Neural progenitor cell (in vitro differentiated cells): ENCODE measurements at regions not wholly inside any gene's neighbourhood (a gene's known extent, or its start where the extent isn't known, plus 50 kb on each side); places are given as distances from the start of the nearest gene placed in this dataset.

Source experiments
- EZH2 ChIP-seq: fragments of 200-600 bp; sonication (generic); IDR thresholded peaks from 2 replicates; pipeline ENCODE4 v1.6.1; 2017; ENCODE audit warnings: antibody characterized with exemption, mild to moderate bottlenecking, moderate library complexity
- TF ChIP-seq, protein P1 (sequence below): fragments of 200-600 bp; sonication (generic); IDR thresholded peaks from 2 replicates; pipeline ENCODE4 v1.5.1; 2017; ENCODE audit warnings: antibody characterized with exemption, mild to moderate bottlenecking

DNA sequence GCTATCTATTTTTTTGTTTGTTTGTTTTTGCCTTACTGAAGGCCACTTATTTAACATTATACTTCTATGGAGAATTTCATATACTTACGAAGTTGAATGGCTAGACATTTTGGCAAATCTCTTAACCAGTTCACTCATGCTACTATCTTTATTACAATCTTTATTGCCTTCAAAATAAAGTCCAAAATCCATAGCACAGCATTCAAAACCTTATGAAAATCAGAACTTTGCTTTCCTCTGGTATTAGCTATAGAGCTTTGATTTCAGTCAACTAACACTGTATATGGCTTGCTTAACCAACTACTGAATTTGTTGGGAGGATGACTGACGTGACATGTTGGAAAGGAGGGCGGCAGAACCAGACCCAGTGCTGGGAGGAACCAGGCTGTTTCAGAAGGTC lies 571.1 kb downstream of the LMO4 start:
- TF ChIP-seq, protein P1, sequence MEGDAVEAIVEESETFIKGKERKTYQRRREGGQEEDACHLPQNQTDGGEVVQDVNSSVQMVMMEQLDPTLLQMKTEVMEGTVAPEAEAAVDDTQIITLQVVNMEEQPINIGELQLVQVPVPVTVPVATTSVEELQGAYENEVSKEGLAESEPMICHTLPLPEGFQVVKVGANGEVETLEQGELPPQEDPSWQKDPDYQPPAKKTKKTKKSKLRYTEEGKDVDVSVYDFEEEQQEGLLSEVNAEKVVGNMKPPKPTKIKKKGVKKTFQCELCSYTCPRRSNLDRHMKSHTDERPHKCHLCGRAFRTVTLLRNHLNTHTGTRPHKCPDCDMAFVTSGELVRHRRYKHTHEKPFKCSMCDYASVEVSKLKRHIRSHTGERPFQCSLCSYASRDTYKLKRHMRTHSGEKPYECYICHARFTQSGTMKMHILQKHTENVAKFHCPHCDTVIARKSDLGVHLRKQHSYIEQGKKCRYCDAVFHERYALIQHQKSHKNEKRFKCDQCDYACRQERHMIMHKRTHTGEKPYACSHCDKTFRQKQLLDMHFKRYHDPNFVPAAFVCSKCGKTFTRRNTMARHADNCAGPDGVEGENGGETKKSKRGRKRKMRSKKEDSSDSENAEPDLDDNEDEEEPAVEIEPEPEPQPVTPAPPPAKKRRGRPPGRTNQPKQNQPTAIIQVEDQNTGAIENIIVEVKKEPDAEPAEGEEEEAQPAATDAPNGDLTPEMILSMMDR, result no peak
- TF ChIP-seq EZH2, result no peak
